ENCODE measurements at regions not wholly inside any gene's neighbourhood (a gene's known extent, or its start where the extent isn't known, plus 50 kb on each side); places are given as distances from the start of the nearest gene placed in this dataset.

GRCh38 chr6:12383448-12383847 is 93.3 kb downstream of the EDN1 start:
- no peak for DNase-seq (ENCODE audit: low read depth)

GRCh38 chr6:12384357-12384912 is 94.3 kb downstream of the EDN1 start:
- DNase-seq (ENCODE audit: low read depth), result no peak

GRCh38 chr6:12385316-12385715 is 95.2 kb downstream of the EDN1 start:
- no peak for DNase-seq (ENCODE audit: low read depth)

- no peak for DNase-seq (ENCODE audit: low read depth)
Observed at GRCh38 chr6:12386816-12387215, 96.7 kb downstream of the EDN1 start.

GRCh38 chr6:12391472-12391871 is 101.3 kb downstream of the EDN1 start:
- no peak for DNase-seq (ENCODE audit: low read depth)

GRCh38 chr6:12392490-12392889 is 102.3 kb downstream of the EDN1 start:
- DNase-seq (ENCODE audit: low read depth), result no peak

GRCh38 chr6:12393100-12393499 is 102.9 kb downstream of the EDN1 start:
- DNase-seq (ENCODE audit: low read depth), result no peak

GRCh38 chr6:12394170-12394569 is 104.0 kb downstream of the EDN1 start:
- DNase-seq (ENCODE audit: low read depth), result no peak

- no peak for DNase-seq (ENCODE audit: low read depth)
Observed at GRCh38 chr6:12395898-12396297, 105.7 kb downstream of the EDN1 start.

GRCh38 chr6:12401200-12401599 is 111.0 kb downstream of the EDN1 start:
- no peak for DNase-seq (ENCODE audit: low read depth)

GRCh38 chr6:12403201-12403826 is 113.2 kb downstream of the EDN1 start:
- DNase-seq (ENCODE audit: low read depth), result peak; percentile 63

GRCh38 chr6:12403947-12404647 is 113.9 kb downstream of the EDN1 start:
- DNase-seq (ENCODE audit: low read depth), result no peak

- DNase-seq (ENCODE audit: low read depth), result no peak
Observed at GRCh38 chr6:12404651-12405050, 114.5 kb downstream of the EDN1 start.

GRCh38 chr6:12408752-12409151 is 118.6 kb downstream of the EDN1 start:
- DNase-seq (ENCODE audit: low read depth), result no peak

- no peak for DNase-seq (ENCODE audit: low read depth)
Observed at GRCh38 chr6:12410946-12411345, 120.8 kb downstream of the EDN1 start.

GRCh38 chr6:12414096-12414675 is 124.0 kb downstream of the EDN1 start:
- no peak for DNase-seq (ENCODE audit: low read depth)

GRCh38 chr6:12415980-12416598 is 125.9 kb downstream of the EDN1 start:
- DNase-seq (ENCODE audit: low read depth), result no peak

GRCh38 chr6:12417191-12417590 is 127.0 kb downstream of the EDN1 start:
- no peak for DNase-seq (ENCODE audit: low read depth)

- no peak for DNase-seq (ENCODE audit: low read depth)
Observed at GRCh38 chr6:12418946-12419345, 128.8 kb downstream of the EDN1 start.

- no peak for DNase-seq (ENCODE audit: low read depth)
Observed at GRCh38 chr6:12419631-12420272, 129.6 kb downstream of the EDN1 start.

- no peak for DNase-seq (ENCODE audit: low read depth)
Observed at GRCh38 chr6:12420626-12421025, 130.5 kb downstream of the EDN1 start.

GRCh38 chr6:12421596-12421995 is 131.4 kb downstream of the EDN1 start:
- DNase-seq (ENCODE audit: low read depth), result no peak
